Gastroesophageal sphincter (tissue), 3 donors: ENCODE measurements at regions not wholly inside any gene's neighbourhood (a gene's known extent, or its start where the extent isn't known, plus 50 kb on each side); places are given as distances from the start of the nearest gene placed in this dataset.

Experiments
- CTCF ChIP-seq, 4 experiments: fragments of 200-600 bp in 2 of 4; fragments of 450-650 bp in 2 of 4; sonication (generic) in 1 of 4; IDR thresholded peaks; one replicate each; pipeline ENCODE4 v1.5.1; 2017 to 2019; ENCODE audit warnings: antibody characterized with exemption in 4 of 4, mild to moderate bottlenecking in 2 of 4, moderate library complexity in 2 of 4
- POLR2A ChIP-seq, 2 donors: fragments of 450-650 bp; IDR thresholded peaks; one replicate each; pipeline ENCODE4 v1.6.1; 2017; ENCODE audit warnings: antibody characterized with exemption in 2 of 2, mild to moderate bottlenecking in 2 of 2, moderate library complexity in 1 of 2

GRCh38 chr10:100615908-100616307 lies 80.2 kb downstream of the HIF1AN start:
- TF ChIP-seq POLR2A (IDR thresholded peaks at IDR 0.05) (no peak), CTCF (IDR thresholded peaks at IDR 0.05) (no peak)
